ENCODE measurements at regions not wholly inside any gene's neighbourhood (a gene's known extent, or its start where the extent isn't known, plus 50 kb on each side); places are given as distances from the start of the nearest gene placed in this dataset.

DNA sequence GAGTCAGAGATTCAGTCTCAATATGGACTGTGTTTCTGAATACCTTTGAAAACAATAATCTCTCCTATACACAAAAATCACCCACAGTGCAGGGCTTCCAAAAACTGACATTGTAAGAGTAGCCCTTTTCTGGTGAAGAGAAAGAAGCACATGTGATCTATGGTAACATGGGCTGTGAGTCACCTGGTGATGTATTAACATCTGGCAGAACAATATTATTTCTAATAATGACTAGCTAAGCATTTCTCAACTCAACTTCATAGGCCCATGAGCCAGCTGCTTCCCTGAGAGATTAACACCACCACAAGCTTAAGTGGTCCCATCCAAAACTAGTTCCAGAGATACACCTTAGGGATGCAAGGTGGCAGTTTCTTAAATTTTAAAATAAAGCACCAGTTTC, 331.0 kb upstream of the NRP1 start:
- peaks cover 5 to 10% of the 10 kb centered on the region in 2 experiments; a peak in 4 of 5 replicates for H3K9me3 Mint-ChIP-seq
- Histone ChIP-seq H2BK5ac (ENCODE audit: insufficient read length, low read length) (no peak overlapping the region), H4K8ac (replicated peaks; ENCODE audit: insufficient read length, low read depth, low read length) (no peak overlapping the region), H3K9me3 (ENCODE audit: control insufficient read depth, low read depth, low read length) (no peaks in the 10 kb centered on the region), H3K9ac (ENCODE audit: extremely low read depth, insufficient read length, low read length) (no peak overlapping the region), H4K20me1 (ENCODE audit: control insufficient read depth, insufficient read depth, insufficient read length) (no peaks in the 10 kb centered on the region), H2BK20ac (ENCODE audit: low read depth, low read length, poor library complexity, severe bottlenecking) (no peak overlapping the region), H2BK15ac (ENCODE audit: low read depth, low read length) (no peak overlapping the region), H3K23ac (ENCODE audit: insufficient read length, low read depth, low read length) (no peak overlapping the region), H3K56ac (ENCODE audit: insufficient read length, low read depth, low read length) (no peak overlapping the region), H2AFZ (ENCODE audit: low read length) (no peak overlapping the region), H3K4ac (ENCODE audit: low read depth, low read length) (no peak overlapping the region), H2BK12ac (ENCODE audit: insufficient read length, low read depth, low read length) (no peak overlapping the region), H3K23me2 (ENCODE audit: insufficient read length, low read depth, low read length, poor library complexity, severe bottlenecking) (no peaks in the 10 kb centered on the region), H3K4me2 (ENCODE audit: insufficient read depth, insufficient read length, low read length) (no peak overlapping the region), H3K79me2 (ENCODE audit: insufficient read depth, low read length) (no peaks in the 10 kb centered on the region), H3K27me3 (ENCODE audit: insufficient read depth, low read length) (no peaks in the 10 kb centered on the region), H3T11ph (ENCODE audit: low read length) (no peak overlapping the region), H3K27ac (ENCODE audit: insufficient read length, low read depth, low read length) (no peak overlapping the region), H4K91ac (ENCODE audit: insufficient read length, low read depth, low read length) (no peak overlapping the region), H3K4me1 (ENCODE audit: insufficient read depth, low read length) (no peaks in the 10 kb centered on the region), H4K5ac (ENCODE audit: insufficient read length, low read depth, low read length) (no peak overlapping the region), H2AK5ac (ENCODE audit: insufficient read length, low read length) (no peak overlapping the region), H3K79me1 (ENCODE audit: insufficient read depth, low read depth, low read length, poor library complexity, severe bottlenecking) (no peaks in the 10 kb centered on the region), H2BK120ac (ENCODE audit: low read depth, low read length, poor library complexity, severe bottlenecking) (no peak overlapping the region), H3K18ac (ENCODE audit: insufficient read length, low read depth, low read length) (no peak overlapping the region), H3K14ac (ENCODE audit: insufficient read depth, low read length) (no peak overlapping the region)
- no peak overlapping the region for H3K4me3 Mint-ChIP-seq
- no peak overlapping the region for H3K27ac Mint-ChIP-seq
- H3K27me3 Mint-ChIP-seq (ENCODE audit: low read depth) = peaks cover 2% of the 10 kb centered on the region
- TF ChIP-seq CTCF (conservative IDR thresholded peaks at IDR 0.05) = no peak
- no peak for DNase-seq
- H3K4me1 Mint-ChIP-seq = peaks cover 11 to 13% of the 10 kb centered on the region in 2 experiments
- peaks cover 0 to 8% (median 4%) of the 10 kb centered on the region in 3 experiments; a peak in 4 of 7 replicates for H3K36me3 Mint-ChIP-seq (ENCODE audit: insufficient read depth in 1 of 3, low read depth in 3 of 3)

Measured in H9 (cell line).